OCI-LY1 (cell line): ENCODE measurements at regions not wholly inside any gene's neighbourhood (a gene's known extent, or its start where the extent isn't known, plus 50 kb on each side); places are given as distances from the start of the nearest gene placed in this dataset.

ENCODE experiments used
- H2AFZ ChIP-seq: fragments of 200-600 bp; sonication (generic), shearing (Covaris generic); 2 replicates; pipeline ENCODE4 v1.6.0; 2014; ENCODE audit warnings: antibody characterized with exemption, mild to moderate bottlenecking, low read length
- H3F3A ChIP-seq: fragments of 200-600 bp; sonication (generic), shearing (Covaris generic); 2 replicates; pipeline ENCODE4 v1.6.0; 2014; ENCODE audit warnings: mild to moderate bottlenecking, antibody characterized with exemption, low read length, moderate library complexity; ENCODE audit not compliant: insufficient read depth
- H3K27ac ChIP-seq: fragments of 200-600 bp; sonication (generic); 2 replicates; pipeline ENCODE4 v1.5.1; 2014; ENCODE audit warnings: low read length, mixed run types, mild to moderate bottlenecking, low read depth; ENCODE audit not compliant: poor library complexity, severe bottlenecking
- H3K27me3 ChIP-seq: fragments of 200-600 bp; sonication (generic); 2 replicates; pipeline ENCODE4 v1.6.0; 2014; ENCODE audit warnings: antibody characterized with exemption, mild to moderate bottlenecking, low read length, moderate library complexity; ENCODE audit not compliant: insufficient read depth
- H3K36me3 ChIP-seq: fragments of 200-600 bp; sonication (generic); 2 replicates; pipeline ENCODE4 v1.6.1; 2014; ENCODE audit warnings: mild to moderate bottlenecking, antibody characterized with exemption, low read length, moderate library complexity, mixed read lengths; ENCODE audit not compliant: insufficient read depth
- H3K4me1 ChIP-seq: fragments of 200-600 bp; sonication (generic); 2 replicates; pipeline ENCODE4 v1.5.1; 2014; ENCODE audit warnings: mild to moderate bottlenecking, low read length, moderate library complexity; ENCODE audit not compliant: insufficient read depth, severe bottlenecking
- H3K4me2 ChIP-seq: fragments of 200-600 bp; sonication (generic), shearing (Covaris generic); 2 replicates; pipeline ENCODE4 v1.6.1; 2014; ENCODE audit warnings: low read length
- H3K4me3 ChIP-seq: fragments of 200-600 bp; sonication (generic); 2 replicates; pipeline ENCODE4 v1.5.1; 2014; ENCODE audit warnings: low read length, low read depth, mild to moderate bottlenecking, mixed read lengths; ENCODE audit not compliant: poor library complexity, severe bottlenecking
- H3K79me2 ChIP-seq: fragments of 200-600 bp; shearing (Covaris generic); 2 replicates; pipeline ENCODE4 v1.6.1; 2016; ENCODE audit warnings: mixed run types, low read length, mixed read lengths; ENCODE audit not compliant: insufficient read depth
- H3K9ac ChIP-seq: fragments of 200-600 bp; sonication (generic), shearing (Covaris generic); 2 replicates; pipeline ENCODE4 v1.6.1; 2014; ENCODE audit warnings: mild to moderate bottlenecking, low read length, mixed read lengths
- H3K9me2 ChIP-seq: fragments of 200-600 bp; sonication (generic), shearing (Covaris generic); 2 replicates; pipeline ENCODE4 v1.6.1; 2014; ENCODE audit warnings: low read depth, mild to moderate bottlenecking, low read length, mixed read lengths
- H3K9me3 ChIP-seq: fragments of 200-600 bp; shearing (Covaris generic); 2 replicates; pipeline ENCODE4 v1.6.1; 2014; ENCODE audit warnings: low read length, mixed read lengths
- H4K20me1 ChIP-seq: fragments of 200-600 bp; sonication (generic), shearing (Covaris generic); 2 replicates; pipeline ENCODE4 v1.6.0; 2016; ENCODE audit warnings: mild to moderate bottlenecking, low read length; ENCODE audit not compliant: insufficient read depth
- CTCF ChIP-seq: fragments of 200-600 bp; sonication (generic), shearing (Covaris generic); IDR thresholded peaks from 2 replicates; pipeline ENCODE4 v1.5.1; 2017; ENCODE audit warnings: mild to moderate bottlenecking, antibody characterized with exemption, low read length, moderate library complexity, mixed read lengths
- EZH2 ChIP-seq: fragments of 200-600 bp; sonication (generic), shearing (Covaris generic); IDR thresholded peaks from 2 replicates; pipeline ENCODE4 v1.8.0; 2017; ENCODE audit warnings: borderline replicate concordance, mixed run types, mild to moderate bottlenecking, antibody characterized with exemption, low read length, moderate library complexity, mixed read lengths

- Histone ChIP-seq H3K4me3 (no peak overlapping the region), H3K4me2 (no peak overlapping the region), H3K9ac (no peak overlapping the region), H3K36me3 (no peaks in the 10 kb centered on the region), H4K20me1 (no peaks in the 10 kb centered on the region), H3K9me3 (no peaks in the 10 kb centered on the region), H2AFZ (no peak overlapping the region), H3K27ac (no peak overlapping the region), H3F3A (no peaks in the 10 kb centered on the region), H3K27me3 (no peaks in the 10 kb centered on the region), H3K9me2 (no peaks in the 10 kb centered on the region), H3K79me2 (no peaks in the 10 kb centered on the region), H3K4me1 (no peaks in the 10 kb centered on the region)
- TF ChIP-seq EZH2: no peak
- TF ChIP-seq CTCF: no peak
These were observed 187.3 kb downstream of the USP12 start for GRCh38 chr13:26984337-26984736.

GRCh38 chr13:26983543-26984320 lies 187.9 kb downstream of the USP12 start:
- Histone ChIP-seq H3K4me3 (no peak overlapping the region), H4K20me1 (no peaks in the 10 kb centered on the region), H3K27me3 (no peaks in the 10 kb centered on the region), H3K79me2 (no peaks in the 10 kb centered on the region), H3K9ac (no peak overlapping the region), H2AFZ (no peak overlapping the region), H3K27ac (no peak overlapping the region), H3K36me3 (no peaks in the 10 kb centered on the region), H3K4me1 (no peaks in the 10 kb centered on the region), H3K9me3 (no peaks in the 10 kb centered on the region), H3K9me2 (no peaks in the 10 kb centered on the region), H3F3A (no peaks in the 10 kb centered on the region), H3K4me2 (no peak overlapping the region)
- no peak for TF ChIP-seq EZH2
- TF ChIP-seq CTCF: no peak

GRCh38 chr13:26980099-26981031 lies 191.2 kb downstream of the USP12 start:
- H4K20me1 ChIP-seq: no peaks in the 10 kb centered on the region
- no peak overlapping the region for H3K27ac ChIP-seq
- no peak overlapping the region for H2AFZ ChIP-seq
- no peaks in the 10 kb centered on the region for H3K36me3 ChIP-seq
- TF ChIP-seq EZH2 (no peak), CTCF (no peak)
- no peaks in the 10 kb centered on the region for H3K9me2 ChIP-seq
- H3K4me1 ChIP-seq: no peaks in the 10 kb centered on the region
- no peaks in the 10 kb centered on the region for H3K9me3 ChIP-seq
- H3K4me3 ChIP-seq: no peak overlapping the region
- no peaks in the 10 kb centered on the region for H3F3A ChIP-seq
- no peaks in the 10 kb centered on the region for H3K79me2 ChIP-seq
- no peaks in the 10 kb centered on the region for H3K27me3 ChIP-seq
- H3K9ac ChIP-seq: no peak overlapping the region
- H3K4me2 ChIP-seq: no peak overlapping the region
